ENCODE measurements at regions not wholly inside any gene's neighbourhood (a gene's known extent, or its start where the extent isn't known, plus 50 kb on each side); places are given as distances from the start of the nearest gene placed in this dataset.
"Not testable (repeated sequence)": the region's sequence is repeated elsewhere in the genome, so short reads cannot be mapped to it uniquely, and the experiment has no call there.

- Histone ChIP-seq H3K4me3 (no peak overlapping the region), H3K9me3 (peaks cover 0 to 9% (median 0%) of the 10 kb centered on the region in 3 donors), H3K27ac (no peak overlapping the region), H3K27me3 (no peaks in the 10 kb centered on the region), H3K4me1 (no peaks in the 10 kb centered on the region), H3K36me3 (replicated peaks in 1 of 2; ENCODE audit: insufficient read depth in 1 of 2, low read depth in 2 of 2) (no peaks in the 10 kb centered on the region)
- TF ChIP-seq POLR2A (IDR thresholded peaks at IDR 0.05) (no peak), CTCF (IDR thresholded peaks at IDR 0.05) (no peak)
- DNase-seq (no peak), ATAC-seq (no peak)
- intact Hi-C loops (cut with DNase I) = no loop called here
Measured at GRCh38 chr16:60137891-60138290, 1403.8 kb upstream of the GOT2 start.

GRCh38 chr16:60127196-60127595 lies 1393.1 kb upstream of the GOT2 start:
- intact Hi-C loops (cut with DNase I) = no loop called here
- H3K9me3 ChIP-seq = no peaks in the 10 kb centered on the region
- no peaks in the 10 kb centered on the region for H3K27me3 ChIP-seq
- ATAC-seq (no peak), DNase-seq (no peak)
- 27 to 35% methylated on average over 1 of the region's 1 CpG for WGBS, 2 donors
- H3K4me3 ChIP-seq = no peak overlapping the region
- H3K4me1 ChIP-seq = no peaks in the 10 kb centered on the region
- H3K36me3 ChIP-seq (replicated peaks in 1 of 2; ENCODE audit: insufficient read depth in 1 of 2, low read depth in 2 of 2) = no peaks in the 10 kb centered on the region
- TF ChIP-seq CTCF (IDR thresholded peaks at IDR 0.05) = no peak
- TF ChIP-seq POLR2A (IDR thresholded peaks at IDR 0.05) = no peak
- no peak overlapping the region for H3K27ac ChIP-seq

- H3K36me3 ChIP-seq (replicated peaks in 1 of 2; ENCODE audit: insufficient read depth in 1 of 2, low read depth in 2 of 2); H3K9me3 ChIP-seq; H3K27ac ChIP-seq; DNase-seq; H3K4me3 ChIP-seq; H3K4me1 ChIP-seq; ATAC-seq; H3K27me3 ChIP-seq; intact Hi-C loops (cut with DNase I): not testable (repeated sequence)
- WGBS, 2 donors = 66 to 69% methylated on average over 2 of the region's 2 CpGs
Measured at GRCh38 chr16:60126115-60126514, 1392.0 kb upstream of the GOT2 start.

- intact Hi-C loops (cut with DNase I) = no loop called here
- no peak for DNase-seq
- WGBS, 2 donors = 22 to 42% methylated on average over 4 of the region's 4 CpGs
- Histone ChIP-seq H3K27ac (no peak overlapping the region), H3K36me3 (replicated peaks in 1 of 2; ENCODE audit: insufficient read depth in 1 of 2, low read depth in 2 of 2) (no peaks in the 10 kb centered on the region), H3K9me3 (no peaks in the 10 kb centered on the region), H3K4me3 (no peak overlapping the region), H3K4me1 (no peaks in the 10 kb centered on the region), H3K27me3 (no peaks in the 10 kb centered on the region)
- TF ChIP-seq CTCF (IDR thresholded peaks at IDR 0.05) (no peak), POLR2A (IDR thresholded peaks at IDR 0.05) (no peak)
- no peak for ATAC-seq
Measured at GRCh38 chr16:60123392-60124023, 1389.4 kb upstream of the GOT2 start.

GRCh38 chr16:60120586-60120985 lies 1386.5 kb upstream of the GOT2 start:
- Histone ChIP-seq H3K4me1 (no peaks in the 10 kb centered on the region), H3K4me3 (no peak overlapping the region), H3K27ac (no peak overlapping the region), H3K9me3 (no peaks in the 10 kb centered on the region), H3K27me3 (no peaks in the 10 kb centered on the region), H3K36me3 (replicated peaks in 1 of 2; ENCODE audit: insufficient read depth in 1 of 2, low read depth in 2 of 2) (no peaks in the 10 kb centered on the region)
- WGBS, 2 donors = 63 to 88% methylated on average over 11 to 14 of the region's 14 CpGs
- ATAC-seq (no peak), DNase-seq (no peak)
- intact Hi-C loops (cut with DNase I) = no loop called here
- no peak for TF ChIP-seq CTCF (IDR thresholded peaks at IDR 0.05)
- no peak for TF ChIP-seq POLR2A (IDR thresholded peaks at IDR 0.05)
